Stimulated activated naive CD8-positive, alpha-beta T cell treated with anti-CD3 and anti-CD28 coated beads, Interleukin-15, amount 100 ng/mL, for 72 hours (primary cell): ENCODE measurements at regions not wholly inside any gene's neighbourhood (a gene's known extent, or its start where the extent isn't known, plus 50 kb on each side); places are given as distances from the start of the nearest gene placed in this dataset.
A peak's percentile ranks its signal among the peaks of the same experiment; 100 is the strongest.
"Not testable (repeated sequence)": the region's sequence is repeated elsewhere in the genome, so short reads cannot be mapped to it uniquely, and the experiment has no call there.

Experiments
- ATAC-seq: fragments of 150-1000 bp; cut with Tn5 transposase; 2 replicates; pipeline ENCODE4 v1.10.0; 2021; ENCODE audit warnings: mild to moderate bottlenecking, moderate library complexity
- DNase-seq, 2 donors: peaks; one replicate each; pipeline ENCODE4 v3.0.0; 2021 to 2022
- H3K27ac Mint-ChIP-seq, 2 donors: one replicate each; pipeline ENCODE4 v1.8.0; 2022; ENCODE audit warnings: mild to moderate bottlenecking in 2 of 2, mixed read lengths in 2 of 2, moderate library complexity in 2 of 2
- H3K27me3 Mint-ChIP-seq: one replicate; pipeline ENCODE4 v1.8.0; 2022; ENCODE audit warnings: mixed read lengths
- H3K4me1 Mint-ChIP-seq: one replicate; pipeline ENCODE4 v1.8.0; 2022; ENCODE audit warnings: mild to moderate bottlenecking, mixed read lengths
- H3K4me3 Mint-ChIP-seq, 2 donors: one replicate each; pipeline ENCODE4 v1.8.0; 2022; ENCODE audit warnings: mild to moderate bottlenecking in 2 of 2, mixed read lengths in 2 of 2, moderate library complexity in 1 of 2
- H3K9me3 Mint-ChIP-seq, 2 donors: one replicate each; pipeline ENCODE4 v1.8.0; 2022; ENCODE audit warnings: mixed read lengths in 2 of 2

- DNase-seq = peak; percentile 78 to 83
- peaks cover 6% of the 10 kb centered on the region for H3K4me1 Mint-ChIP-seq
- no peak overlapping the region for H3K4me3 Mint-ChIP-seq
- H3K9me3 Mint-ChIP-seq = no peaks in the 10 kb centered on the region
- no peak overlapping the region for H3K27ac Mint-ChIP-seq
- H3K27me3 Mint-ChIP-seq = peaks cover 53% of the 10 kb centered on the region
- ATAC-seq = peak; percentile 94
Measured at GRCh38 chr11:36746886-36747710, 149.1 kb upstream of the RAG2 start.

- H3K27me3 Mint-ChIP-seq = peaks cover 69% of the 10 kb centered on the region
Measured at GRCh38 chr11:36744375-36745168, 146.5 kb upstream of the RAG2 start.

GRCh38 chr11:36743039-36743438, 145.0 kb upstream of the RAG2 start:
- Mint-ChIP-seq H3K27me3 (peaks cover 75% of the 10 kb centered on the region), H3K4me1 (peaks cover 6% of the 10 kb centered on the region), H3K27ac (no peak overlapping the region), H3K4me3 (no peak overlapping the region), H3K9me3 (no peaks in the 10 kb centered on the region)
- DNase-seq = no peak
- no peak for ATAC-seq

More at GRCh38 chr11:36744375-36745168, 146.5 kb upstream of the RAG2 start:
- H3K4me1 Mint-ChIP-seq = peaks cover 6% of the 10 kb centered on the region
- ATAC-seq (peak; percentile 49), DNase-seq (peak; percentile 38 to 52)
- H3K27ac Mint-ChIP-seq = no peak overlapping the region
- H3K4me3 Mint-ChIP-seq = no peak overlapping the region
- H3K9me3 Mint-ChIP-seq = no peaks in the 10 kb centered on the region

- Mint-ChIP-seq H3K27ac (no peak overlapping the region), H3K4me1 (peaks cover 6% of the 10 kb centered on the region), H3K9me3 (no peaks in the 10 kb centered on the region), H3K4me3 (no peak overlapping the region), H3K27me3 (peaks cover 67% of the 10 kb centered on the region)
- DNase-seq = no peak
- ATAC-seq = no peak
Measured at GRCh38 chr11:36741515-36741914, 143.5 kb upstream of the RAG2 start.

GRCh38 chr11:36738292-36738861, 140.3 kb upstream of the RAG2 start:
- Mint-ChIP-seq H3K27me3 (peaks cover 38% of the 10 kb centered on the region), H3K27ac (no peak overlapping the region), H3K4me3 (no peak overlapping the region), H3K4me1 (no peaks in the 10 kb centered on the region), H3K9me3 (no peaks in the 10 kb centered on the region)
- no peak for ATAC-seq
- DNase-seq = no peak

GRCh38 chr11:36736103-36736502, 138.1 kb upstream of the RAG2 start:
- peaks cover 35% of the 10 kb centered on the region for H3K27me3 Mint-ChIP-seq
- no peaks in the 10 kb centered on the region for H3K4me1 Mint-ChIP-seq
- no peak overlapping the region for H3K4me3 Mint-ChIP-seq
- H3K9me3 Mint-ChIP-seq = no peaks in the 10 kb centered on the region
- H3K27ac Mint-ChIP-seq = no peak overlapping the region
- no peak for DNase-seq
- no peak for ATAC-seq

GRCh38 chr11:36733721-36734120, 135.7 kb upstream of the RAG2 start:
- H3K9me3 Mint-ChIP-seq, H3K4me1 Mint-ChIP-seq, H3K4me3 Mint-ChIP-seq, DNase-seq, H3K27ac Mint-ChIP-seq, ATAC-seq: not testable (repeated sequence)
- peaks cover 19% of the 10 kb centered on the region for H3K27me3 Mint-ChIP-seq

- no peak for ATAC-seq
- H3K4me3 Mint-ChIP-seq = no peak overlapping the region
Measured at GRCh38 chr11:36730761-36731160, 132.7 kb upstream of the RAG2 start.

GRCh38 chr11:36729825-36730224, 131.8 kb upstream of the RAG2 start:
- no peak overlapping the region for H3K27ac Mint-ChIP-seq
- DNase-seq (no peak), ATAC-seq (no peak)
- H3K9me3 Mint-ChIP-seq = no peaks in the 10 kb centered on the region
- peaks cover 23% of the 10 kb centered on the region for H3K27me3 Mint-ChIP-seq
- no peak overlapping the region for H3K4me3 Mint-ChIP-seq
- H3K4me1 Mint-ChIP-seq = no peaks in the 10 kb centered on the region

More at GRCh38 chr11:36730761-36731160, 132.7 kb upstream of the RAG2 start:
- no peak for DNase-seq
- Mint-ChIP-seq H3K9me3 (no peaks in the 10 kb centered on the region), H3K27me3 (peaks cover 16% of the 10 kb centered on the region), H3K4me1 (no peaks in the 10 kb centered on the region), H3K27ac (no peak overlapping the region)

GRCh38 chr11:36726420-36726819, 128.4 kb upstream of the RAG2 start:
- ATAC-seq = no peak
- no peak overlapping the region for H3K4me3 Mint-ChIP-seq
- no peak overlapping the region for H3K27ac Mint-ChIP-seq

GRCh38 chr11:36724742-36725385, 126.8 kb upstream of the RAG2 start:
- no peak overlapping the region for H3K4me3 Mint-ChIP-seq
- no peaks in the 10 kb centered on the region for H3K4me1 Mint-ChIP-seq
- no peak overlapping the region for H3K27ac Mint-ChIP-seq
- no peaks in the 10 kb centered on the region for H3K9me3 Mint-ChIP-seq
- ATAC-seq (no peak), DNase-seq (no peak)
- peaks cover 27% of the 10 kb centered on the region for H3K27me3 Mint-ChIP-seq

More at GRCh38 chr11:36726420-36726819, 128.4 kb upstream of the RAG2 start:
- H3K4me1 Mint-ChIP-seq = no peaks in the 10 kb centered on the region
- peaks cover 33% of the 10 kb centered on the region for H3K27me3 Mint-ChIP-seq
- DNase-seq = no peak
- H3K9me3 Mint-ChIP-seq = no peaks in the 10 kb centered on the region

GRCh38 chr11:36722421-36722820, 124.4 kb upstream of the RAG2 start:
- no peak overlapping the region for H3K4me3 Mint-ChIP-seq

GRCh38 chr11:36719358-36720107, 121.5 kb upstream of the RAG2 start:
- ATAC-seq = no peak
- Mint-ChIP-seq H3K9me3 (no peaks in the 10 kb centered on the region), H3K27ac (no peak overlapping the region), H3K27me3 (peaks cover 11% of the 10 kb centered on the region), H3K4me3 (no peak overlapping the region), H3K4me1 (no peaks in the 10 kb centered on the region)
- DNase-seq = no peak

More at GRCh38 chr11:36722421-36722820, 124.4 kb upstream of the RAG2 start:
- ATAC-seq = no peak
- Mint-ChIP-seq H3K27me3 (peaks cover 25% of the 10 kb centered on the region), H3K9me3 (no peaks in the 10 kb centered on the region), H3K4me1 (no peaks in the 10 kb centered on the region), H3K27ac (no peak overlapping the region)
- DNase-seq = no peak

- DNase-seq = no peak
- no peak overlapping the region for H3K27ac Mint-ChIP-seq
- peaks cover 13% of the 10 kb centered on the region for H3K27me3 Mint-ChIP-seq
- no peaks in the 10 kb centered on the region for H3K4me1 Mint-ChIP-seq
- no peaks in the 10 kb centered on the region for H3K9me3 Mint-ChIP-seq
- no peak overlapping the region for H3K4me3 Mint-ChIP-seq
- no peak for ATAC-seq
Measured at GRCh38 chr11:36718451-36718850, 120.4 kb upstream of the RAG2 start.

- Mint-ChIP-seq H3K27me3 (peaks cover 30% of the 10 kb centered on the region), H3K27ac (no peak overlapping the region), H3K4me1 (no peaks in the 10 kb centered on the region), H3K9me3 (no peaks in the 10 kb centered on the region), H3K4me3 (no peak overlapping the region)
- DNase-seq (no peak), ATAC-seq (no peak)
Measured at GRCh38 chr11:36713715-36714114, 115.7 kb upstream of the RAG2 start.
